H1 (cell line): ENCODE measurements at regions not wholly inside any gene's neighbourhood (a gene's known extent, or its start where the extent isn't known, plus 50 kb on each side); places are given as distances from the start of the nearest gene placed in this dataset.

Source experiments
- CTCF ChIA-PET: fragments of 300-600 bp; sonication (Branson Sonifier 250); formaldehyde crosslinking; loops from one replicate; lab custom pipeline; 2021; ENCODE audit not compliant: partially characterized antibody; lab: Charles Lee
- POLR2A ChIA-PET: fragments of 300-600 bp; sonication (Branson Sonifier 250); formaldehyde crosslinking; loops from one replicate; lab custom pipeline; 2021; ENCODE audit warnings: inconsistent platforms; ENCODE audit not compliant: partially characterized antibody; lab: Charles Lee
- DNase-seq, 2 experiments: peaks; one replicate each; pipeline versions ENCODE4 v3.0.0 to v3.0.0-alpha.2; 2010 to 2022; ENCODE audit warnings: low spot score in 2 of 2, low read depth in 1 of 2, mixed read lengths in 1 of 2
- FAIRE-seq: peaks from 2 replicates; lab custom pipeline; 2011; peaks lifted over from hg19 to GRCh38; lab: Jason Lieb, UNC
- H2AFZ ChIP-seq: 2 replicates; pipeline ENCODE4 v1.8.1; 2012; ENCODE audit warnings: low read length, inconsistent platforms
- H2AK5ac ChIP-seq: 2 replicates; pipeline ENCODE4 v1.6.1; 2013; ENCODE audit warnings: low read depth, low read length
- H2BK120ac ChIP-seq: replicated peaks from 2 replicates; pipeline ENCODE3; 2013; ENCODE audit warnings: low read depth, low read length, inconsistent platforms
- H2BK12ac ChIP-seq: 2 replicates; pipeline ENCODE4 v1.6.1; 2013; ENCODE audit warnings: low read depth, low read length
- H2BK15ac ChIP-seq: 2 replicates; pipeline ENCODE4 v1.6.1; 2013; ENCODE audit warnings: low read length
- H2BK20ac ChIP-seq: 2 replicates; pipeline ENCODE4 v1.6.1; 2013; ENCODE audit warnings: low read length
- H2BK5ac ChIP-seq: 2 replicates; pipeline ENCODE4 v1.6.1; 2013; ENCODE audit warnings: low read depth, low read length
- H3K14ac ChIP-seq: 2 replicates; pipeline ENCODE4 v1.6.1; 2013; ENCODE audit warnings: inconsistent platforms; ENCODE audit not compliant: insufficient read length
- H3K18ac ChIP-seq: 2 replicates; pipeline ENCODE4 v1.6.1; 2013; ENCODE audit warnings: low read length; ENCODE audit errors: extremely low read depth
- H3K23ac ChIP-seq: 2 replicates; pipeline ENCODE4 v1.6.1; 2013; ENCODE audit warnings: inconsistent platforms; ENCODE audit not compliant: insufficient read length
- H3K23me2 ChIP-seq: 2 replicates; pipeline ENCODE4 v1.6.1; 2013; ENCODE audit warnings: low read depth, low read length
- H3K27ac ChIP-seq: 2 replicates; pipeline ENCODE4 v1.6.1; 2011; ENCODE audit warnings: low read depth, low read length, inconsistent platforms
- H3K27me3 ChIP-seq, 4 experiments: replicated peaks in 1 of 4; 1 replicate in 1 of 4; 2 replicates in 3 of 4; pipeline versions ENCODE4 v1.6.1 to v1.8.1; 2011 to 2013; ENCODE audit warnings: low read length in 3 of 4, mild to moderate bottlenecking in 3 of 4, inconsistent platforms in 2 of 4, mixed read lengths in 2 of 4, moderate library complexity in 1 of 4; ENCODE audit not compliant: control insufficient read depth in 3 of 4, insufficient read depth in 3 of 4; ENCODE audit errors: extremely low read depth in 1 of 4
- H3K36me3 ChIP-seq, 4 experiments: 2 replicates each; pipeline versions ENCODE4 v1.6.1 to v1.8.1; 2011 to 2013; ENCODE audit warnings: mild to moderate bottlenecking in 4 of 4, low read length in 3 of 4, moderate library complexity in 2 of 4, control low read depth in 1 of 4, inconsistent platforms in 1 of 4; ENCODE audit not compliant: insufficient read depth in 4 of 4, control insufficient read depth in 2 of 4
- H3K4ac ChIP-seq: replicated peaks from 2 replicates; pipeline ENCODE3; 2013; ENCODE audit warnings: low read length, low read depth, mixed read lengths, inconsistent platforms; ENCODE audit not compliant: insufficient read length
- H3K4me1 ChIP-seq, 4 experiments: replicated peaks in 1 of 4; 1 replicate in 1 of 4; 2 replicates in 3 of 4; pipeline versions ENCODE4 v1.6.1 to v1.8.1; 2011 to 2013; ENCODE audit warnings: low read length in 3 of 4, inconsistent platforms in 2 of 4, mixed read lengths in 1 of 4; ENCODE audit not compliant: insufficient read depth in 4 of 4, control insufficient read depth in 3 of 4
- H3K4me2 ChIP-seq, 2 experiments: 2 replicates each; pipeline versions ENCODE4 v1.6.1 to v1.8.1; 2011 to 2013; ENCODE audit warnings: low read depth in 2 of 2, low read length in 2 of 2, control low read depth in 1 of 2, inconsistent platforms in 1 of 2, mild to moderate bottlenecking in 1 of 2; ENCODE audit not compliant: insufficient read depth in 1 of 2
- H3K4me3 ChIP-seq, 4 experiments: fragments of 200-600, 300-600 bp in 1 of 4; sonication (generic), shearing (Covaris generic), sonication (Bioruptor Twin) in 1 of 4; 2 replicates each; pipeline versions ENCODE4 v1.5.1 to v1.8.1; 2011 to 2016; ENCODE audit warnings: low read length in 4 of 4, low read depth in 3 of 4, control low read depth in 2 of 4, inconsistent platforms in 2 of 4, mild to moderate bottlenecking in 2 of 4, mixed read lengths in 1 of 4, moderate library complexity in 1 of 4; ENCODE audit not compliant: insufficient read depth in 2 of 4; ENCODE audit errors: extremely low read depth in 1 of 4
- H3K56ac ChIP-seq: replicated peaks from 2 replicates; pipeline ENCODE3; 2013; ENCODE audit warnings: low read depth, mild to moderate bottlenecking, mixed read lengths, low read length, inconsistent platforms; ENCODE audit not compliant: insufficient read length
- H3K79me1 ChIP-seq: 2 replicates; pipeline ENCODE4 v1.6.1; 2013; ENCODE audit warnings: low read depth, low read length, control low read depth
- H3K79me2 ChIP-seq, 2 experiments: 2 replicates each; pipeline versions ENCODE4 v1.6.1 to v1.8.1; 2012 to 2013; ENCODE audit warnings: low read length in 2 of 2, mild to moderate bottlenecking in 2 of 2, inconsistent platforms in 1 of 2; ENCODE audit not compliant: insufficient read depth in 2 of 2, control insufficient read depth in 1 of 2
- H3K9ac ChIP-seq, 4 experiments: replicated peaks in 1 of 4; 1 replicate in 1 of 4; 2 replicates in 3 of 4; pipeline versions ENCODE4 v1.6.1 to v1.8.1; 2011 to 2013; ENCODE audit warnings: low read depth in 3 of 4, low read length in 3 of 4, control low read depth in 2 of 4, mild to moderate bottlenecking in 2 of 4, moderate library complexity in 2 of 4, inconsistent platforms in 1 of 4; ENCODE audit errors: extremely low read depth in 1 of 4
- H3K9me3 ChIP-seq, 2 experiments: 2 replicates each; pipeline versions ENCODE4 v1.6.1 to v1.8.1; 2012 to 2013; ENCODE audit warnings: mild to moderate bottlenecking in 2 of 2, moderate library complexity in 2 of 2, control low read depth in 1 of 2, inconsistent platforms in 1 of 2, low read depth in 1 of 2, low read length in 1 of 2, mixed read lengths in 1 of 2; ENCODE audit not compliant: insufficient read depth in 2 of 2
- H4K20me1 ChIP-seq, 2 experiments: replicated peaks in 1 of 2; 2 replicates each; pipeline versions ENCODE3 to v1.8.1; 2011 to 2013; ENCODE audit warnings: inconsistent platforms in 2 of 2, low read length in 2 of 2, mild to moderate bottlenecking in 1 of 2; ENCODE audit not compliant: insufficient read depth in 2 of 2, control insufficient read depth in 1 of 2
- H4K5ac ChIP-seq: 2 replicates; pipeline ENCODE4 v1.6.1; 2013; ENCODE audit warnings: low read length, low read depth, mixed read lengths, inconsistent platforms; ENCODE audit not compliant: insufficient read length
- H4K8ac ChIP-seq: 2 replicates; pipeline ENCODE4 v1.8.0; 2013; ENCODE audit warnings: mild to moderate bottlenecking, moderate library complexity, low read length, inconsistent platforms; ENCODE audit not compliant: insufficient read depth; ENCODE audit errors: extremely low read depth
- H4K91ac ChIP-seq: replicated peaks from 2 replicates; pipeline ENCODE3; 2013; ENCODE audit warnings: low read length, mixed read lengths, inconsistent platforms; ENCODE audit not compliant: insufficient read length
- ASH2L ChIP-seq: fragments of 200-600, 300-600 bp; sonication (generic); IDR thresholded peaks from one replicate; pipeline ENCODE4 v1.7.1; 2017; ENCODE audit warnings: low read length
- ATF3 ChIP-seq: IDR thresholded peaks from 2 replicates; pipeline ENCODE4 v1.6.1; 2011; ENCODE audit warnings: low read depth, mild to moderate bottlenecking, low read length; ENCODE audit not compliant: insufficient read depth
- BRCA1 ChIP-seq: IDR thresholded peaks from 2 replicates; pipeline ENCODE4 v1.6.1; 2012; ENCODE audit warnings: low read depth, low read length, improper control_type of control experiment
- CBX8 ChIP-seq: fragments of 300-800, 300-1000 bp; sonication (generic); IDR thresholded peaks from 2 replicates; pipeline ENCODE4 v1.7.1; 2016; ENCODE audit warnings: low read depth, low read length, borderline replicate concordance
- CEBPB ChIP-seq: IDR thresholded peaks from 2 replicates; pipeline ENCODE4 v1.6.1; 2012; ENCODE audit warnings: low read depth, low read length
- CTBP2 ChIP-seq: IDR thresholded peaks from 2 replicates; pipeline ENCODE4 v1.7.0; 2011; ENCODE audit warnings: borderline replicate concordance, mild to moderate bottlenecking, moderate library complexity, mixed read lengths, low read length; ENCODE audit not compliant: insufficient read depth, insufficient read length
- KDM4A ChIP-seq: IDR thresholded peaks from one replicate; pipeline ENCODE4 v1.7.1; 2012; ENCODE audit warnings: low read depth, mild to moderate bottlenecking, moderate library complexity, low read length, inconsistent platforms; ENCODE audit not compliant: severe bottlenecking
- MAX ChIP-seq: IDR thresholded peaks from 2 replicates; pipeline ENCODE4 v1.6.1; 2012; ENCODE audit warnings: inconsistent platforms
- RXRA ChIP-seq: IDR thresholded peaks from 2 replicates; pipeline ENCODE4 v1.6.1; 2011; ENCODE audit warnings: low read depth, mild to moderate bottlenecking, low read length, moderate library complexity; ENCODE audit not compliant: insufficient read depth
- SP2 ChIP-seq: IDR thresholded peaks from 2 replicates; pipeline ENCODE4 v1.6.1; 2012; ENCODE audit warnings: mild to moderate bottlenecking, low read length, inconsistent platforms
- TAF1 ChIP-seq: IDR thresholded peaks from 2 replicates; pipeline ENCODE4 v1.6.1; 2011; ENCODE audit warnings: mild to moderate bottlenecking, low read depth, low read length
- ZNF274 ChIP-seq: IDR thresholded peaks from 2 replicates; pipeline ENCODE4 v1.7.0; 2012; ENCODE audit warnings: low read length, borderline replicate concordance; ENCODE audit errors: extremely low read depth
- WGBS, 2 experiments: shearing (Covaris generic) in 1 of 2; methylation state at CpG; one replicate each; pipeline versions ENCODE4 v1.1.6 to v1.1.7; 2013 to 2015; ENCODE audit warnings: low lambda C conversion rate in 2 of 2, mixed read lengths in 2 of 2, inconsistent platforms in 1 of 2, low coverage in 1 of 2, missing lambda C conversion rate in 1 of 2; ENCODE audit not compliant: insufficient replicate concordance in 2 of 2, insufficient coverage in 1 of 2, insufficient read length in 1 of 2; ENCODE audit errors: extremely low coverage in 1 of 2, missing lambda C conversion rate in 1 of 2; 5-methylcytosine and 5-hydroxymethylcytosine counted together

- Histone ChIP-seq H4K20me1 (no peaks in the 10 kb centered on the region), H3K18ac (no peak overlapping the region; the same call in 1 of the 2 replicates), H4K5ac (no peak overlapping the region), H2BK12ac (no peak overlapping the region), H3K27ac (no peak overlapping the region), H3K4me1 (peaks cover 0 to 8% (median 1%) of the 10 kb centered on the region in 4 experiments; a peak in 3 of 7 replicates), H3K27me3 (no peaks in the 10 kb centered on the region), H3K36me3 (no peaks in the 10 kb centered on the region), H3K4me2 (no peak overlapping the region), H3K23ac (no peak overlapping the region), H3K4me3 (no peak overlapping the region), H3K79me1 (no peaks in the 10 kb centered on the region), H3K23me2 (no peaks in the 10 kb centered on the region), H4K8ac (no peak overlapping the region), H4K91ac (no peak overlapping the region), H2BK120ac (no peak overlapping the region), H2AK5ac (no peak overlapping the region), H2AFZ (no peak overlapping the region), H3K9me3 (no peaks in the 10 kb centered on the region), H3K4ac (no peak overlapping the region), H3K14ac (no peak overlapping the region), H3K9ac (no peak overlapping the region), H3K56ac (no peak overlapping the region), H2BK5ac (no peak overlapping the region), H2BK20ac (no peak overlapping the region), H2BK15ac (no peak overlapping the region), H3K79me2 (no peaks in the 10 kb centered on the region)
- 94% methylated on average over 7 of the region's 7 CpGs; no CpG with 5 or more reads in 1 of the 2 experiments for WGBS, 2 experiments
- DNase-seq (no peak), FAIRE-seq (no peak)
- ChIA-PET CTCF (interaction anchor here (0.6 to 1.7 kb wide), 3 partner anchors 12 to 82 kb away, joined by 3 to 8 read pairs (median 3); no protein-coding TSS in a partner anchor), POLR2A (no interaction called here)
- TF ChIP-seq RXRA (no peak), ZNF274 (no peak), TAF1 (no peak), BRCA1 (no peak), ATF3 (no peak), SP2 (no peak), KDM4A (no peak), ASH2L (no peak), CBX8 (no peak), MAX (no peak), CEBPB (no peak), CTBP2 (no peak)
Observed at GRCh38 chr6:44558024-44558831, 170.7 kb downstream of the CDC5L start.
